Lower lobe of right lung (tissue), 2 donors: ENCODE measurements at regions not wholly inside any gene's neighbourhood (a gene's known extent, or its start where the extent isn't known, plus 50 kb on each side); places are given as distances from the start of the nearest gene placed in this dataset.

Experiments
- ATAC-seq, 2 donors: fragments of 200-7000 bp; cut with Tn5 transposase; one replicate each; pipeline ENCODE4 v1.9.1; 2020 to 2022; ENCODE audit warnings: mild to moderate bottlenecking in 2 of 2, moderate library complexity in 2 of 2
- DNase-seq: peaks from one replicate; pipeline ENCODE4 v3.0.0-alpha.2; 2020
- H3K27ac ChIP-seq: fragments of 200-600 bp; one replicate; pipeline ENCODE4 v1.8.0; 2022
- H3K27me3 ChIP-seq: fragments of 200-600 bp; one replicate; pipeline ENCODE4 v1.8.0; 2022; ENCODE audit warnings: low read depth
- H3K36me3 ChIP-seq: fragments of 200-600 bp; one replicate; pipeline ENCODE4 v1.8.0; 2022; ENCODE audit warnings: mild to moderate bottlenecking
- H3K4me1 ChIP-seq: fragments of 200-600 bp; one replicate; pipeline ENCODE4 v1.8.0; 2022
- H3K4me3 ChIP-seq: fragments of 200-600 bp; one replicate; pipeline ENCODE4 v1.8.0; 2022; ENCODE audit warnings: mild to moderate bottlenecking
- H3K9me3 ChIP-seq: fragments of 200-600 bp; one replicate; pipeline ENCODE4 v1.8.0; 2022
- CTCF ChIP-seq: fragments of 200-600 bp; IDR thresholded peaks from one replicate; pipeline ENCODE4 v1.8.0; 2022; ENCODE audit warnings: antibody characterized with exemption, mild to moderate bottlenecking
- intact Hi-C: fragments of 100-400 bp; cut with DNase I; formaldehyde crosslinking; loops from one replicate; pipeline ENCODE4 v1.11.0; 2022
- donor health status: DM: no; HTN: yes; CAD: no; lungs with severe emphysema.

DNA sequence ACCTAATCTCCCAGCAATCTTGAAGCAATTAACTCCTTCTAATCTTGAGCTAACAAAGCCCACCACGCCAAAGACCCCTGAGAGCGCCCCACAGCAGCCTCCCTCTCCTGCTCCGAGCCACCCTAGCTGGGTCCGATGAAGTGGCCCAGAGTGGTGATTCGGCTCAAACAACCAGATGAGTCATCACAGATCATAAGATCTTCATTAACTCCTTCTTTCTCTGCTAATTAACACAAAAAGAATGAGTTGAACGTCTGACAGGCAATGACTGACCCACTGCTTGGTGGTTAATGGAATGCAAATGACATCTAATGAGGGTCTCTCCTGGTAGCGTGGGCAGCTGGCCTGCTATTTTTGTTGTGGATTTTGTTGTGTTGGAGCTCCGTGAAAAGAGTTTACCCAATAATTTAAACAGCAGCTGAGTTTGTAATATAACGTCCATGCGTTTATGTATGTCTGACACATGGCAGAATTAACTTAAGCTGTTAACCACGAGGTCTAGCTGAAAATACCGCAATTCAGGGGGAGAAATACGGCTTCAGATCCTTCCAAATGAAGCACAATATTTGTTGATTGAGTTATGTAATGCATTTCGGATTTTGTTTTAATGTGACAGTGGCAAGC lies 161.4 kb downstream of the RAB11FIP2 start:
- H3K9me3 ChIP-seq = no peaks in the 10 kb centered on the region
- ATAC-seq = no peak
- intact Hi-C loops = no loop called here

DNA sequence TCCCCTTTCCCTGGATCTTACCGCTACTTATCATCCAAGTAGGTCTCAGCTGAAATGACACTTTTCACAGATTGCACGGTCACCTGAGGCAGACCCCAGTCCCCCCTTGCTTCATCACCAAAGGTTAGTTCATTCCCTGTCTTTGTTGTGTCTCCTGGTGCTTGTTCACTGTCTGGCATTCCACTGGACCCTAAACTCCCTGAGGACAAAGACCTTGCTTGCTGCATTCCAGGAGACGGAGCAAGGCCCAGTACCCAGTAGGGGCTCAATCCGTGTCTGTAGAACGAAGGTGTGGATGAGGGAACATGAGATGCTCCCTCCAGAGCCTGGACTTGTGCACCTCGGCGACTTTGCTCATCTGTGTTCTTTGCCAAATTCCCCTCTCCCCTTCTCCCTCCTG lies 160.0 kb downstream of the RAB11FIP2 start:
- H3K36me3 ChIP-seq = no peaks in the 10 kb centered on the region
- ATAC-seq (no peak), DNase-seq (no peak)
- no peaks in the 10 kb centered on the region for H3K9me3 ChIP-seq
- H3K27me3 ChIP-seq = no peaks in the 10 kb centered on the region
- TF ChIP-seq CTCF = no peak
- no peak overlapping the region for H3K27ac ChIP-seq
- no peak overlapping the region for H3K4me3 ChIP-seq
- intact Hi-C loops = no loop called here
- no peaks in the 10 kb centered on the region for H3K4me1 ChIP-seq

More for the DNA sequence above, 161.4 kb downstream of the RAB11FIP2 start:
- Histone ChIP-seq H3K36me3 (no peaks in the 10 kb centered on the region), H3K27ac (no peak overlapping the region), H3K4me1 (no peaks in the 10 kb centered on the region), H3K27me3 (no peaks in the 10 kb centered on the region), H3K4me3 (no peak overlapping the region)
- no peak for DNase-seq
- TF ChIP-seq CTCF = no peak

GRCh38 chr10:117889664-117890063 lies 157.1 kb downstream of the RAB11FIP2 start:
- intact Hi-C loops = no loop called here
- H3K36me3 ChIP-seq = no peaks in the 10 kb centered on the region
- no peaks in the 10 kb centered on the region for H3K9me3 ChIP-seq
- H3K27me3 ChIP-seq = no peaks in the 10 kb centered on the region
- H3K4me3 ChIP-seq = no peak overlapping the region
- ATAC-seq = no peak
- H3K27ac ChIP-seq = no peak overlapping the region
- TF ChIP-seq CTCF = no peak
- no peaks in the 10 kb centered on the region for H3K4me1 ChIP-seq
- no peak for DNase-seq

DNA sequence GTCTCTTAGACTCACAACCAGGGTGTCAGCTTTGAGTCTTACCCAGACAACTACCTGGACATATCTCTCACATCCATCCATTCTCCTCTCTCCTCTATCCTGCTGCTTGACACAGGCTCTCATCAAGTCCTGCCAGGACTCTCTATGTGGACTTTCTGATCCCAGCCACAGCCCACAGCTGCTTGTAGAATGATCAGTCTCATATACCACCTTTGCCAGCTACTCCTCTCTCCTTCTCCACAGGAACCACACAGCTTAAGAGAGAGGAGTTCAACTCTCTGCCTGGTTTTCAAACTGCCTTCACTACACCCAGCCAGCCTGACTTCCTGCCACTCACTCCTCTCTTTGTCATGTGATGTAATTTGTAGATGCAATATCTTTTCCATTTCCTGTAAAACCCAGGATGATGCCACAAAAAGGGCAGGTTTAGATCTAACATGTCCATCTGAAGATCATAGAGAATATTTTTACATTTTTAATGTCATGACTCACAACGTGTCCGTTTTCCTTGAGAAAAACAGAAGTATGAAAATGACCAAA lies 154.0 kb downstream of the RAB11FIP2 start:
- DNase-seq = no peak
- H3K27ac ChIP-seq = no peak overlapping the region
- no peaks in the 10 kb centered on the region for H3K9me3 ChIP-seq
- no peaks in the 10 kb centered on the region for H3K36me3 ChIP-seq
- no peaks in the 10 kb centered on the region for H3K27me3 ChIP-seq
- TF ChIP-seq CTCF = no peak
- H3K4me1 ChIP-seq = no peaks in the 10 kb centered on the region
- intact Hi-C loops = no loop called here
- ATAC-seq = no peak
- H3K4me3 ChIP-seq = no peak overlapping the region

- no peaks in the 10 kb centered on the region for H3K9me3 ChIP-seq
- no peak overlapping the region for H3K27ac ChIP-seq
- no peaks in the 10 kb centered on the region for H3K36me3 ChIP-seq
- H3K4me3 ChIP-seq = no peak overlapping the region
- H3K4me1 ChIP-seq = no peaks in the 10 kb centered on the region
- intact Hi-C loops = no loop called here
- DNase-seq = no peak
- TF ChIP-seq CTCF = no peak
- ATAC-seq = no peak
- no peaks in the 10 kb centered on the region for H3K27me3 ChIP-seq
Measured at GRCh38 chr10:117894339-117894738, 152.4 kb downstream of the RAB11FIP2 start.
